ENCODE measurements at regions not wholly inside any gene's neighbourhood (a gene's known extent, or its start where the extent isn't known, plus 50 kb on each side); places are given as distances from the start of the nearest gene placed in this dataset.

- TF ChIP-seq CTCF (IDR thresholded peaks at IDR 0.05): no peak
- no peak for TF ChIP-seq POLR2A (IDR thresholded peaks at IDR 0.05; ENCODE audit: low read depth)
Observed at GRCh38 chr13:26132756-26133155, 80.9 kb upstream of the SHISA2 start.
